NCI-H1694 (cell line): ENCODE measurements at regions not wholly inside any gene's neighbourhood (a gene's known extent, or its start where the extent isn't known, plus 50 kb on each side); places are given as distances from the start of the nearest gene placed in this dataset.
A peak's percentile ranks its signal among the peaks of the same experiment; 100 is the strongest.

ENCODE experiments used
- DNase-seq: peaks from one replicate; lab custom pipeline; 2025; lab: John Stamatoyannopoulos, UW

- DNase-seq, result no peak
Measured at GRCh38 chr21:35426469-35426868, 377.4 kb upstream of the RUNX1 start.

GRCh38 chr21:35424122-35424521, 375.0 kb upstream of the RUNX1 start:
- DNase-seq, result no peak

GRCh38 chr21:35423709-35424108, 374.6 kb upstream of the RUNX1 start:
- DNase-seq, result no peak

GRCh38 chr21:35422011-35422410, 372.9 kb upstream of the RUNX1 start:
- DNase-seq, result no peak

GRCh38 chr21:35421221-35421620, 372.1 kb upstream of the RUNX1 start:
- DNase-seq, result no peak

GRCh38 chr21:35420656-35421055, 371.6 kb upstream of the RUNX1 start:
- no peak for DNase-seq

- DNase-seq, result no peak
Measured at GRCh38 chr21:35417762-35418161, 368.7 kb upstream of the RUNX1 start.

- DNase-seq, result no peak
Measured at GRCh38 chr21:35416866-35417489, 367.9 kb upstream of the RUNX1 start.

GRCh38 chr21:35414507-35415139, 365.5 kb upstream of the RUNX1 start:
- DNase-seq, result no peak

GRCh38 chr21:35414056-35414455, 365.0 kb upstream of the RUNX1 start:
- DNase-seq, result no peak

- DNase-seq, result no peak
Measured at GRCh38 chr21:35412231-35412630, 363.1 kb upstream of the RUNX1 start.

- DNase-seq, result no peak
Measured at GRCh38 chr21:35411434-35411833, 362.3 kb upstream of the RUNX1 start.

- DNase-seq, result no peak
Measured at GRCh38 chr21:35410656-35411055, 361.6 kb upstream of the RUNX1 start.

- DNase-seq, result no peak
Measured at GRCh38 chr21:35410123-35410522, 361.0 kb upstream of the RUNX1 start.

- DNase-seq, result no peak
Measured at GRCh38 chr21:35408401-35408800, 359.3 kb upstream of the RUNX1 start.

- no peak for DNase-seq
Measured at GRCh38 chr21:35406635-35407034, 357.5 kb upstream of the RUNX1 start.

- DNase-seq, result no peak
Measured at GRCh38 chr21:35405981-35406380, 356.9 kb upstream of the RUNX1 start.

- no peak for DNase-seq
Measured at GRCh38 chr21:35404247-35404646, 355.1 kb upstream of the RUNX1 start.

- no peak for DNase-seq
Measured at GRCh38 chr21:35402061-35402460, 353.0 kb upstream of the RUNX1 start.

GRCh38 chr21:35401476-35401875, 352.4 kb upstream of the RUNX1 start:
- DNase-seq, result no peak

GRCh38 chr21:35400233-35400939, 351.3 kb upstream of the RUNX1 start:
- peak; percentile 81 for DNase-seq

- no peak for DNase-seq
Measured at GRCh38 chr21:35399706-35400105, 350.6 kb upstream of the RUNX1 start.

GRCh38 chr21:35399002-35399530, 350.0 kb upstream of the RUNX1 start:
- no peak for DNase-seq
